ENCODE measurements at regions not wholly inside any gene's neighbourhood (a gene's known extent, or its start where the extent isn't known, plus 50 kb on each side); places are given as distances from the start of the nearest gene placed in this dataset.

GRCh38 chr13:29679396-29680053, 84.0 kb upstream of the SLC7A1 start:
- no peak for TF ChIP-seq CTCF (IDR thresholded peaks at IDR 0.05; ENCODE audit: low read depth, low read length, missing control alignments)
- DNase-seq = no peak
- no peak overlapping the region for H3K27ac ChIP-seq
- no peaks in the 10 kb centered on the region for H3K36me3 ChIP-seq (replicated peaks)
- in situ Hi-C loops (cut with HindIII; ENCODE audit: low pct_ligation_motif_present, low sequenced_read_pairs) = no loop called here
- no peaks in the 10 kb centered on the region for H3K27me3 ChIP-seq (replicated peaks)
- H3K4me3 ChIP-seq (ENCODE audit: low read depth, low read length) = no peak overlapping the region

- Histone ChIP-seq H3K36me3 (replicated peaks) (no peaks in the 10 kb centered on the region), H3K27ac (no peak overlapping the region), H3K4me3 (ENCODE audit: low read depth, low read length) (no peak overlapping the region), H3K27me3 (replicated peaks) (no peaks in the 10 kb centered on the region)
- in situ Hi-C loops (cut with HindIII; ENCODE audit: low pct_ligation_motif_present, low sequenced_read_pairs) = no loop called here
- no peak for DNase-seq
- TF ChIP-seq CTCF (IDR thresholded peaks at IDR 0.05; ENCODE audit: low read depth, low read length, missing control alignments) = no peak
Observed at GRCh38 chr13:29677627-29678026, 82.1 kb upstream of the SLC7A1 start.

GRCh38 chr13:29676941-29677452, 81.5 kb upstream of the SLC7A1 start:
- H3K27me3 ChIP-seq (replicated peaks) = no peaks in the 10 kb centered on the region
- H3K4me3 ChIP-seq (ENCODE audit: low read depth, low read length) = no peak overlapping the region
- no peak for DNase-seq
- in situ Hi-C loops (cut with HindIII; ENCODE audit: low pct_ligation_motif_present, low sequenced_read_pairs) = no loop called here
- no peaks in the 10 kb centered on the region for H3K36me3 ChIP-seq (replicated peaks)
- TF ChIP-seq CTCF (IDR thresholded peaks at IDR 0.05; ENCODE audit: low read depth, low read length, missing control alignments) = no peak
- no peak overlapping the region for H3K27ac ChIP-seq

GRCh38 chr13:29676535-29676934, 81.0 kb upstream of the SLC7A1 start:
- no peak for TF ChIP-seq CTCF (IDR thresholded peaks at IDR 0.05; ENCODE audit: low read depth, low read length, missing control alignments)
- H3K27ac ChIP-seq = no peak overlapping the region
- in situ Hi-C loops (cut with HindIII; ENCODE audit: low pct_ligation_motif_present, low sequenced_read_pairs) = no loop called here
- no peaks in the 10 kb centered on the region for H3K36me3 ChIP-seq (replicated peaks)
- H3K4me3 ChIP-seq (ENCODE audit: low read depth, low read length) = no peak overlapping the region
- DNase-seq = peak; percentile 6
- no peaks in the 10 kb centered on the region for H3K27me3 ChIP-seq (replicated peaks)

GRCh38 chr13:29674532-29674931, 79.0 kb upstream of the SLC7A1 start:
- no peak overlapping the region for H3K4me3 ChIP-seq (ENCODE audit: low read depth, low read length)
- no peak overlapping the region for H3K27ac ChIP-seq
- H3K36me3 ChIP-seq (replicated peaks) = no peaks in the 10 kb centered on the region
- DNase-seq = no peak
- in situ Hi-C loops (cut with HindIII; ENCODE audit: low pct_ligation_motif_present, low sequenced_read_pairs) = no loop called here
- no peaks in the 10 kb centered on the region for H3K27me3 ChIP-seq (replicated peaks)
- no peak for TF ChIP-seq CTCF (IDR thresholded peaks at IDR 0.05; ENCODE audit: low read depth, low read length, missing control alignments)

- no peak for TF ChIP-seq CTCF (IDR thresholded peaks at IDR 0.05; ENCODE audit: low read depth, low read length, missing control alignments)
- no peaks in the 10 kb centered on the region for H3K27me3 ChIP-seq (replicated peaks)
- in situ Hi-C loops (cut with HindIII; ENCODE audit: low pct_ligation_motif_present, low sequenced_read_pairs) = no loop called here
- H3K4me3 ChIP-seq (ENCODE audit: low read depth, low read length) = no peak overlapping the region
- no peaks in the 10 kb centered on the region for H3K36me3 ChIP-seq (replicated peaks)
- H3K27ac ChIP-seq = no peak overlapping the region
- no peak for DNase-seq
Observed at GRCh38 chr13:29664591-29664990, 69.1 kb upstream of the SLC7A1 start.
